ENCODE measurements at regions not wholly inside any gene's neighbourhood (a gene's known extent, or its start where the extent isn't known, plus 50 kb on each side); places are given as distances from the start of the nearest gene placed in this dataset.

GRCh38 chr12:17278946-17279345 is 673.0 kb upstream of the LMO3 start:
- no peak overlapping the region for H3K4me3 ChIP-seq
- no peaks in the 10 kb centered on the region for H3K36me3 ChIP-seq (ENCODE audit: control insufficient read depth, insufficient read depth, low read length)
- H3K9me3 ChIP-seq (replicated peaks; ENCODE audit: control insufficient read depth, insufficient read depth, low read depth, low read length): no peaks in the 10 kb centered on the region
- ChIA-PET POLR2A (no interaction called here), CTCF (ENCODE audit: low intra/inter-chr PET ratio) (no interaction called here)
- in situ Hi-C loops (cut with MboI): no loop called here
- H3K79me2 ChIP-seq (ENCODE audit: control insufficient read depth, insufficient read depth, low read length): no peaks in the 10 kb centered on the region
- intact Hi-C loops (cut with micrococcal nuclease): no loop called here
- DNase-seq (ENCODE audit: extremely low read depth in 1 of 4, low spot score in 3 of 4): no peak
- no peak for ATAC-seq
- no peak overlapping the region for H3K4me2 ChIP-seq (ENCODE audit: insufficient read depth, low read length)
- no peaks in the 10 kb centered on the region for H3K4me1 ChIP-seq (replicated peaks in 1 of 2; ENCODE audit: control insufficient read depth in 2 of 2, insufficient read depth in 2 of 2, low read length in 2 of 2)
- no TSS peak for BruUV-seq (replicated peaks)
- no peaks in the 10 kb centered on the region for H3K9me1 ChIP-seq (ENCODE audit: control insufficient read depth, insufficient read depth, low read length)
- FAIRE-seq: no peak
- no peak overlapping the region for H3K9ac ChIP-seq (ENCODE audit: insufficient read depth in 1 of 2, low read depth in 2 of 2, low read length in 2 of 2)
- no peak overlapping the region for H3K27ac ChIP-seq (ENCODE audit: extremely low read depth, low read depth, low read length)
- H2AFZ ChIP-seq (ENCODE audit: low read depth, low read length): no peak overlapping the region
- no peaks in the 10 kb centered on the region for H3K27me3 ChIP-seq (ENCODE audit: control insufficient read depth in 2 of 2, insufficient read depth in 2 of 2, low read length in 2 of 2)
- TF ChIP-seq POLR2AphosphoS5 (IDR thresholded peaks at IDR 0.05; ENCODE audit: control insufficient read depth, insufficient read depth, low read depth, low read length) (no peak), ZNF146 (CRISPR knock-in tag; IDR thresholded peaks at IDR 0.05; ENCODE audit: unreplicated experiment) (no peak), NR4A1 (CRISPR knock-in tag; IDR thresholded peaks at IDR 0.05) (no peak), NR4A1 (tag; IDR thresholded peaks at IDR 0.05) (no peak), ZNF609 (CRISPR knock-in tag; IDR thresholded peaks at IDR 0.05; ENCODE audit: borderline replicate concordance) (no peak), HIVEP1 (CRISPR knock-in tag; IDR thresholded peaks at IDR 0.05) (no peak), SIN3B (IDR thresholded peaks at IDR 0.05; ENCODE audit: low read depth) (no peak), PYGO2 (tag; IDR thresholded peaks at IDR 0.05) (no peak)
- no peaks in the 10 kb centered on the region for H4K20me1 ChIP-seq (replicated peaks; ENCODE audit: control insufficient read depth, insufficient read depth, low read length)

Data from K562 (cell line).